H9 (cell line): ENCODE measurements at regions not wholly inside any gene's neighbourhood (a gene's known extent, or its start where the extent isn't known, plus 50 kb on each side); places are given as distances from the start of the nearest gene placed in this dataset.

Experiments used
- DNase-seq: peaks from one replicate; pipeline ENCODE4 v3.0.0-alpha.2; 2017
- H2AFZ ChIP-seq: one replicate; pipeline ENCODE4 v1.6.1; 2013; ENCODE audit warnings: mild to moderate bottlenecking, low read length, control low read depth, moderate library complexity
- H2AK5ac ChIP-seq: 2 replicates; pipeline ENCODE4 v1.6.1; 2013; ENCODE audit warnings: low read length, control low read depth, mixed read lengths; ENCODE audit not compliant: insufficient read length
- H2BK120ac ChIP-seq: one replicate; pipeline ENCODE4 v1.6.1; 2013; ENCODE audit warnings: low read depth, mild to moderate bottlenecking, low read length, control low read depth, inconsistent platforms; ENCODE audit not compliant: poor library complexity, severe bottlenecking
- H2BK12ac ChIP-seq: 2 replicates; pipeline ENCODE4 v1.6.1; 2013; ENCODE audit warnings: low read length, control low read depth, mixed read lengths, low read depth; ENCODE audit not compliant: insufficient read length
- H2BK15ac ChIP-seq: 2 replicates; pipeline ENCODE4 v1.6.1; 2013; ENCODE audit warnings: low read depth, low read length, control low read depth
- H2BK20ac ChIP-seq: one replicate; pipeline ENCODE4 v1.6.1; 2013; ENCODE audit warnings: low read depth, mild to moderate bottlenecking, low read length, control low read depth, inconsistent platforms; ENCODE audit not compliant: poor library complexity, severe bottlenecking
- H2BK5ac ChIP-seq: 2 replicates; pipeline ENCODE4 v1.6.1; 2013; ENCODE audit warnings: low read length, control low read depth, mixed read lengths; ENCODE audit not compliant: insufficient read length
- H3K14ac ChIP-seq: 2 replicates; pipeline ENCODE4 v1.6.1; 2013; ENCODE audit warnings: low read length, control low read depth; ENCODE audit not compliant: insufficient read depth
- H3K18ac ChIP-seq: 2 replicates; pipeline ENCODE4 v1.6.1; 2013; ENCODE audit warnings: low read depth, mild to moderate bottlenecking, mixed read lengths, low read length, control low read depth; ENCODE audit not compliant: insufficient read length
- H3K23ac ChIP-seq: 2 replicates; pipeline ENCODE4 v1.6.1; 2013; ENCODE audit warnings: low read length, control low read depth, mixed read lengths, low read depth; ENCODE audit not compliant: insufficient read length
- H3K23me2 ChIP-seq: 2 replicates; pipeline ENCODE4 v1.6.1; 2013; ENCODE audit warnings: low read depth, mild to moderate bottlenecking, mixed read lengths, low read length, control low read depth; ENCODE audit not compliant: insufficient read length, poor library complexity, severe bottlenecking
- H3K27ac ChIP-seq: 2 replicates; pipeline ENCODE4 v1.5.1; 2013; ENCODE audit warnings: low read length, control low read depth, mixed read lengths, low read depth; ENCODE audit not compliant: insufficient read length
- H3K27me3 ChIP-seq: 2 replicates; pipeline ENCODE4 v1.6.1; 2013; ENCODE audit warnings: low read length, control low read depth, inconsistent platforms; ENCODE audit not compliant: insufficient read depth
- H3K4ac ChIP-seq: 2 replicates; pipeline ENCODE4 v1.6.1; 2013; ENCODE audit warnings: low read depth, mild to moderate bottlenecking, control low read depth, inconsistent platforms, low read length, moderate library complexity
- H3K4me1 ChIP-seq: 2 replicates; pipeline ENCODE4 v1.6.1; 2013; ENCODE audit warnings: low read length, control low read depth, inconsistent platforms; ENCODE audit not compliant: insufficient read depth
- H3K4me2 ChIP-seq: 2 replicates; pipeline ENCODE4 v1.6.1; 2013; ENCODE audit warnings: low read length, control low read depth, mixed read lengths; ENCODE audit not compliant: insufficient read length, insufficient read depth
- H3K56ac ChIP-seq: 2 replicates; pipeline ENCODE4 v1.6.1; 2013; ENCODE audit warnings: low read depth, mild to moderate bottlenecking, mixed read lengths, low read length, control low read depth; ENCODE audit not compliant: insufficient read length
- H3K79me1 ChIP-seq: 2 replicates; pipeline ENCODE4 v1.6.1; 2013; ENCODE audit warnings: low read depth, mild to moderate bottlenecking, moderate library complexity, low read length, control low read depth, inconsistent platforms; ENCODE audit not compliant: insufficient read depth, poor library complexity, severe bottlenecking
- H3K79me2 ChIP-seq: 2 replicates; pipeline ENCODE4 v1.6.1; 2013; ENCODE audit warnings: low read length, control low read depth, inconsistent platforms; ENCODE audit not compliant: insufficient read depth
- H3K9ac ChIP-seq: 2 replicates; pipeline ENCODE4 v1.6.1; 2013; ENCODE audit warnings: low read length, control low read depth, mixed read lengths; ENCODE audit not compliant: insufficient read length; ENCODE audit errors: extremely low read depth
- H3K9me3 ChIP-seq: one replicate; pipeline ENCODE4 v1.6.1; 2013; ENCODE audit warnings: low read depth, low read length, inconsistent platforms; ENCODE audit not compliant: control insufficient read depth
- H3T11ph ChIP-seq: one replicate; pipeline ENCODE4 v1.6.1; 2013; ENCODE audit warnings: mild to moderate bottlenecking, low read length, control low read depth, inconsistent platforms
- H4K20me1 ChIP-seq: one replicate; pipeline ENCODE4 v1.6.1; 2013; ENCODE audit not compliant: control insufficient read depth, insufficient read length, insufficient read depth
- H4K5ac ChIP-seq: 2 replicates; pipeline ENCODE4 v1.6.1; 2013; ENCODE audit warnings: low read depth, mild to moderate bottlenecking, mixed read lengths, low read length, control low read depth; ENCODE audit not compliant: insufficient read length
- H4K8ac ChIP-seq: replicated peaks from 2 replicates; pipeline ENCODE4 v1.6.1; 2013; ENCODE audit warnings: low read length, control low read depth, mixed read lengths, low read depth; ENCODE audit not compliant: insufficient read length
- H4K91ac ChIP-seq: 2 replicates; pipeline ENCODE4 v1.6.1; 2013; ENCODE audit warnings: low read depth, mild to moderate bottlenecking, moderate library complexity, mixed read lengths, low read length, control low read depth; ENCODE audit not compliant: insufficient read length
- H3K27ac Mint-ChIP-seq, 3 experiments: 2 replicates in 2 of 3; 3 replicates in 1 of 3; pipeline ENCODE4 v1.8.0; 2020 to 2021; ENCODE audit warnings: mixed read lengths in 3 of 3, mild to moderate bottlenecking in 1 of 3, moderate library complexity in 1 of 3
- H3K27me3 Mint-ChIP-seq: 2 replicates; pipeline ENCODE4 v1.8.0; 2021; ENCODE audit warnings: low read depth, mild to moderate bottlenecking, moderate library complexity, mixed read lengths
- H3K36me3 Mint-ChIP-seq, 3 experiments: 2 replicates in 2 of 3; 3 replicates in 1 of 3; pipeline ENCODE4 v1.8.0; 2020 to 2021; ENCODE audit warnings: low read depth in 3 of 3, mixed read lengths in 3 of 3; ENCODE audit not compliant: insufficient read depth in 1 of 3
- H3K4me1 Mint-ChIP-seq, 2 experiments: 2 replicates each; pipeline ENCODE4 v1.8.0; 2020; ENCODE audit warnings: mixed read lengths in 2 of 2
- H3K4me3 Mint-ChIP-seq, 2 experiments: 2 replicates in 1 of 2; 3 replicates in 1 of 2; pipeline ENCODE4 v1.8.0; 2020 to 2021; ENCODE audit warnings: mild to moderate bottlenecking in 2 of 2, mixed read lengths in 2 of 2, moderate library complexity in 1 of 2
- H3K9me3 Mint-ChIP-seq, 2 experiments: 2 replicates in 1 of 2; 3 replicates in 1 of 2; pipeline ENCODE4 v1.8.0; 2020; ENCODE audit warnings: mild to moderate bottlenecking in 2 of 2, mixed read lengths in 2 of 2, moderate library complexity in 1 of 2
- TF ChIP-seq, protein P1 (sequence below): fragments of 200-600 bp; sonication (generic); conservative IDR thresholded peaks from 3 replicates; pipeline ENCODE4 v1.8.0; 2021; ENCODE audit warnings: antibody characterized with exemption, mild to moderate bottlenecking

DNA sequence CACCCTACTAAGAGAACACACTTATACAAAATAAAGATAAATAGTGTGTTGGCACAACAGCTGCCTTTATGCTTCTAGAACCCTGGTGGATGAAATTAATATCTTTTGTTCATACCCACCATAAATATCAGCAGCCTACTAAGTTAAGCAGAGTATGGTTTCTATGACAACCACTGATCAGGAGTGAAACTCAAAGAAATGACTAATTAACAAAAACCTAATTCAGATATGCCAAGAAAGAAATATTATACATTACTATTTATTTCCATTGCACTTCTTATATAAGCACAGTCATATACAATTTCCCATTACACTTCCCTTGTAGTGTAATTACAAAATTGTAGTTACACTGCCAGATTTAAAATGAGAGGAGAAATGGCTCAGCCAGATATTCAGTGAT lies 164.1 kb upstream of the CDKN3 start:
- Histone ChIP-seq H3T11ph (no peak overlapping the region), H4K5ac (no peak overlapping the region), H3K23me2 (no peaks in the 10 kb centered on the region), H3K56ac (no peak overlapping the region), H2AFZ (no peak overlapping the region), H3K23ac (no peak overlapping the region), H3K4me1 (no peaks in the 10 kb centered on the region), H3K27me3 (no peaks in the 10 kb centered on the region), H2BK5ac (no peak overlapping the region), H2AK5ac (no peak overlapping the region), H3K9ac (no peak overlapping the region), H2BK20ac (no peak overlapping the region), H2BK12ac (no peak overlapping the region), H3K79me1 (no peaks in the 10 kb centered on the region), H3K4me2 (no peak overlapping the region), H3K27ac (no peak overlapping the region), H4K8ac (no peak overlapping the region), H4K20me1 (no peaks in the 10 kb centered on the region), H3K9me3 (no peaks in the 10 kb centered on the region), H2BK15ac (no peak overlapping the region), H2BK120ac (no peak overlapping the region), H4K91ac (no peak overlapping the region), H3K4ac (no peak overlapping the region), H3K79me2 (no peaks in the 10 kb centered on the region), H3K14ac (no peak overlapping the region), H3K18ac (no peak overlapping the region)
- peaks cover 1% of the 10 kb centered on the region; the same call in 1 of the 2 replicates for H3K27me3 Mint-ChIP-seq
- peaks cover 6 to 20% (median 13%) of the 10 kb centered on the region in 3 experiments; a peak in 6 of 7 replicates for H3K36me3 Mint-ChIP-seq
- H3K9me3 Mint-ChIP-seq = peaks cover 13 to 21% of the 10 kb centered on the region in 2 experiments
- DNase-seq = no peak
- H3K27ac Mint-ChIP-seq = no peak overlapping the region
- no peak overlapping the region for H3K4me3 Mint-ChIP-seq
- no peaks in the 10 kb centered on the region for H3K4me1 Mint-ChIP-seq
- TF ChIP-seq, protein P1, sequence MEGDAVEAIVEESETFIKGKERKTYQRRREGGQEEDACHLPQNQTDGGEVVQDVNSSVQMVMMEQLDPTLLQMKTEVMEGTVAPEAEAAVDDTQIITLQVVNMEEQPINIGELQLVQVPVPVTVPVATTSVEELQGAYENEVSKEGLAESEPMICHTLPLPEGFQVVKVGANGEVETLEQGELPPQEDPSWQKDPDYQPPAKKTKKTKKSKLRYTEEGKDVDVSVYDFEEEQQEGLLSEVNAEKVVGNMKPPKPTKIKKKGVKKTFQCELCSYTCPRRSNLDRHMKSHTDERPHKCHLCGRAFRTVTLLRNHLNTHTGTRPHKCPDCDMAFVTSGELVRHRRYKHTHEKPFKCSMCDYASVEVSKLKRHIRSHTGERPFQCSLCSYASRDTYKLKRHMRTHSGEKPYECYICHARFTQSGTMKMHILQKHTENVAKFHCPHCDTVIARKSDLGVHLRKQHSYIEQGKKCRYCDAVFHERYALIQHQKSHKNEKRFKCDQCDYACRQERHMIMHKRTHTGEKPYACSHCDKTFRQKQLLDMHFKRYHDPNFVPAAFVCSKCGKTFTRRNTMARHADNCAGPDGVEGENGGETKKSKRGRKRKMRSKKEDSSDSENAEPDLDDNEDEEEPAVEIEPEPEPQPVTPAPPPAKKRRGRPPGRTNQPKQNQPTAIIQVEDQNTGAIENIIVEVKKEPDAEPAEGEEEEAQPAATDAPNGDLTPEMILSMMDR = no peak
